ENCODE measurements at regions not wholly inside any gene's neighbourhood (a gene's known extent, or its start where the extent isn't known, plus 50 kb on each side); places are given as distances from the start of the nearest gene placed in this dataset.

- Histone ChIP-seq H4K20me1 (replicated peaks; ENCODE audit: control insufficient read depth, extremely low read depth, insufficient read depth, low read length) (no peaks in the 10 kb centered on the region), H3K4me1 (ENCODE audit: control insufficient read depth, extremely low read depth, insufficient read depth, low read length) (no peaks in the 10 kb centered on the region), H3K27me3 (ENCODE audit: control insufficient read depth in 2 of 2, insufficient read depth in 2 of 2, low read length in 2 of 2) (no peaks in the 10 kb centered on the region), H3K9ac (replicated peaks; ENCODE audit: extremely low read depth, insufficient read depth, low read length) (no peak overlapping the region), H3K4me2 (ENCODE audit: insufficient read depth, low read length) (no peak overlapping the region), H3K9me3 (replicated peaks; ENCODE audit: control insufficient read depth, insufficient read depth, low read length) (no peaks in the 10 kb centered on the region), H3K9me1 (replicated peaks; ENCODE audit: control insufficient read depth, extremely low read depth, insufficient read depth, low read length) (no peaks in the 10 kb centered on the region), H3K27ac (ENCODE audit: insufficient read depth, low read depth, low read length) (no peak overlapping the region), H3K79me2 (ENCODE audit: control insufficient read depth, insufficient read depth, low read length) (no peaks in the 10 kb centered on the region), H2AFZ (ENCODE audit: low read depth, low read length) (no peak overlapping the region), H3K4me3 (replicated peaks in 1 of 3; ENCODE audit: insufficient read depth in 1 of 3, low read depth in 1 of 3, low read length in 3 of 3) (no peak overlapping the region), H3K36me3 (ENCODE audit: control insufficient read depth in 2 of 2, extremely low read depth in 1 of 2, insufficient read depth in 2 of 2, low read length in 2 of 2) (no peaks in the 10 kb centered on the region)
- TF ChIP-seq, protein P1, sequence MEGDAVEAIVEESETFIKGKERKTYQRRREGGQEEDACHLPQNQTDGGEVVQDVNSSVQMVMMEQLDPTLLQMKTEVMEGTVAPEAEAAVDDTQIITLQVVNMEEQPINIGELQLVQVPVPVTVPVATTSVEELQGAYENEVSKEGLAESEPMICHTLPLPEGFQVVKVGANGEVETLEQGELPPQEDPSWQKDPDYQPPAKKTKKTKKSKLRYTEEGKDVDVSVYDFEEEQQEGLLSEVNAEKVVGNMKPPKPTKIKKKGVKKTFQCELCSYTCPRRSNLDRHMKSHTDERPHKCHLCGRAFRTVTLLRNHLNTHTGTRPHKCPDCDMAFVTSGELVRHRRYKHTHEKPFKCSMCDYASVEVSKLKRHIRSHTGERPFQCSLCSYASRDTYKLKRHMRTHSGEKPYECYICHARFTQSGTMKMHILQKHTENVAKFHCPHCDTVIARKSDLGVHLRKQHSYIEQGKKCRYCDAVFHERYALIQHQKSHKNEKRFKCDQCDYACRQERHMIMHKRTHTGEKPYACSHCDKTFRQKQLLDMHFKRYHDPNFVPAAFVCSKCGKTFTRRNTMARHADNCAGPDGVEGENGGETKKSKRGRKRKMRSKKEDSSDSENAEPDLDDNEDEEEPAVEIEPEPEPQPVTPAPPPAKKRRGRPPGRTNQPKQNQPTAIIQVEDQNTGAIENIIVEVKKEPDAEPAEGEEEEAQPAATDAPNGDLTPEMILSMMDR (IDR thresholded peaks at IDR 0.05; ENCODE audit: extremely low read depth in 1 of 2, insufficient read depth in 1 of 2, low read depth in 1 of 2, low read length in 2 of 2), result no peak
- TF ChIP-seq MYC (IDR thresholded peaks at IDR 0.05; ENCODE audit: low read depth, low read length) (no peak), POLR2AphosphoS5 (IDR thresholded peaks at IDR 0.05; ENCODE audit: insufficient read depth, low read depth, low read length) (no peak), JUN (IDR thresholded peaks at IDR 0.05; ENCODE audit: borderline replicate concordance, insufficient read depth, insufficient read length, low read depth) (no peak), GATA2 (IDR thresholded peaks at IDR 0.05; ENCODE audit: insufficient read depth, insufficient read length, low read depth, low read length) (no peak), FOS (IDR thresholded peaks at IDR 0.05; ENCODE audit: borderline replicate concordance, insufficient read depth, low read length) (no peak), EZH2 (IDR thresholded peaks at IDR 0.05; ENCODE audit: borderline replicate concordance, low read depth, low read length, severe bottlenecking) (no peak), POLR2A (IDR thresholded peaks at IDR 0.05; ENCODE audit: low read depth, low read length) (no peak)
- TF ChIP-seq, protein P2, sequence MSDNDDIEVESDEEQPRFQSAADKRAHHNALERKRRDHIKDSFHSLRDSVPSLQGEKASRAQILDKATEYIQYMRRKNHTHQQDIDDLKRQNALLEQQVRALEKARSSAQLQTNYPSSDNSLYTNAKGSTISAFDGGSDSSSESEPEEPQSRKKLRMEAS (IDR thresholded peaks at IDR 0.05; ENCODE audit: insufficient read depth, insufficient read length), result no peak
- FAIRE-seq (no peak), DNase-seq (ENCODE audit: low read depth, low spot score) (no peak)
- ChIA-PET POLR2A (no interaction called here), CTCF (no interaction called here)
- intact Hi-C loops (cut with micrococcal nuclease) (no loop called here), dilution Hi-C loops (cut with MboI; ENCODE audit: extremely low pct_ligation_motif_present, low sequenced_read_pairs) (no loop called here)
- BruUV-seq (replicated peaks), result no TSS peak
Observed at GRCh38 chr4:36568575-36568974, 287.2 kb downstream of the DTHD1 start.
